ENCODE measurements at regions not wholly inside any gene's neighbourhood (a gene's known extent, or its start where the extent isn't known, plus 50 kb on each side); places are given as distances from the start of the nearest gene placed in this dataset.

GRCh38 chr11:10385696-10386095, 69.4 kb upstream of the AMPD3 start:
- TF ChIP-seq RFX5 (IDR thresholded peaks at IDR 0.05; ENCODE audit: low read depth, low read length), result no peak
- TF ChIP-seq CEBPB (IDR thresholded peaks at IDR 0.05; ENCODE audit: low read depth, low read length), result no peak
- no peak for TF ChIP-seq CTCF (conservative IDR thresholded peaks at IDR 0.05; ENCODE audit: low read depth, low read length)
- TF ChIP-seq MXI1 (IDR thresholded peaks at IDR 0.05; ENCODE audit: borderline replicate concordance, low read depth, low read length), result no peak
- TF ChIP-seq POLR2A (IDR thresholded peaks at IDR 0.05; ENCODE audit: low read depth, low read length), result no peak
- TF ChIP-seq SMC3 (IDR thresholded peaks at IDR 0.05; ENCODE audit: low read depth, low read length), result no peak
- TF ChIP-seq MAZ (IDR thresholded peaks at IDR 0.05; ENCODE audit: borderline replicate concordance, low read depth, low read length), result no peak
- no peak for TF ChIP-seq RAD21 (IDR thresholded peaks at IDR 0.05; ENCODE audit: low read length)

All from IMR-90 (cell line).